GM12892 (cell line): ENCODE measurements at regions not wholly inside any gene's neighbourhood (a gene's known extent, or its start where the extent isn't known, plus 50 kb on each side); places are given as distances from the start of the nearest gene placed in this dataset.

Source experiments
- POLR2A ChIP-seq: IDR thresholded peaks from 2 replicates; pipeline ENCODE4 v1.6.1; 2011; ENCODE audit warnings: low read depth, low read length, control low read depth
- POLR2AphosphoS5 ChIP-seq: IDR thresholded peaks from 2 replicates; pipeline ENCODE4 v1.6.1; 2011; ENCODE audit warnings: low read depth, low read length, control low read depth
- TAF1 ChIP-seq: IDR thresholded peaks from 2 replicates; pipeline ENCODE4 v1.6.1; 2011; ENCODE audit warnings: low read depth, mild to moderate bottlenecking, control low read depth, low read length, borderline replicate concordance

DNA sequence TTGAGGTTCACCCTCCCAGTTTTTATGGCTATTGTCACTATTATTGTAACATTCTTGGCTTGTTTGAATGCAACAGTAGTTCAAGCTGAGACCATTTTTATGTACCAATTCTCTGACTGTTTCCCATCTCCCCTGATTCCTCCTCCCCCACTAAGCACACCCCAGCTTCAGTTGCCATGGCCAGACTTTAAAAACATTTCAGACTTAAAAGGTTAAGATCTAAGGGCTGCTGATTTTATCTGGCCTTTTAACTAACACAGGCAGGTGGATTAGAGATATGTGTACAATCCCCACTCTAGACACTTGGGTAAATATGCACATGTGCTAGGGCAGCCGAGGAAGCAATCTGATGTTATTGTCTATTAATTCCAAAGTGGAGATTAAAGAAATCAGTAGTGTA, 386.3 kb upstream of the NR2F2 start:
- TF ChIP-seq POLR2A (no peak), TAF1 (no peak), POLR2AphosphoS5 (no peak)
